H9 (cell line): ENCODE measurements at regions not wholly inside any gene's neighbourhood (a gene's known extent, or its start where the extent isn't known, plus 50 kb on each side); places are given as distances from the start of the nearest gene placed in this dataset.
"Not testable (repeated sequence)": the region's sequence is repeated elsewhere in the genome, so short reads cannot be mapped to it uniquely, and the experiment has no call there.

ENCODE experiments used
- DNase-seq: peaks from one replicate; pipeline ENCODE4 v3.0.0-alpha.2; 2017
- H2AFZ ChIP-seq: one replicate; pipeline ENCODE4 v1.6.1; 2013; ENCODE audit warnings: mild to moderate bottlenecking, low read length, control low read depth, moderate library complexity
- H2AK5ac ChIP-seq: 2 replicates; pipeline ENCODE4 v1.6.1; 2013; ENCODE audit warnings: low read length, control low read depth, mixed read lengths; ENCODE audit not compliant: insufficient read length
- H2BK120ac ChIP-seq: one replicate; pipeline ENCODE4 v1.6.1; 2013; ENCODE audit warnings: low read depth, mild to moderate bottlenecking, low read length, control low read depth, inconsistent platforms; ENCODE audit not compliant: poor library complexity, severe bottlenecking
- H2BK12ac ChIP-seq: 2 replicates; pipeline ENCODE4 v1.6.1; 2013; ENCODE audit warnings: low read length, control low read depth, mixed read lengths, low read depth; ENCODE audit not compliant: insufficient read length
- H2BK15ac ChIP-seq: 2 replicates; pipeline ENCODE4 v1.6.1; 2013; ENCODE audit warnings: low read depth, low read length, control low read depth
- H2BK20ac ChIP-seq: one replicate; pipeline ENCODE4 v1.6.1; 2013; ENCODE audit warnings: low read depth, mild to moderate bottlenecking, low read length, control low read depth, inconsistent platforms; ENCODE audit not compliant: poor library complexity, severe bottlenecking
- H2BK5ac ChIP-seq: 2 replicates; pipeline ENCODE4 v1.6.1; 2013; ENCODE audit warnings: low read length, control low read depth, mixed read lengths; ENCODE audit not compliant: insufficient read length
- H3K14ac ChIP-seq: 2 replicates; pipeline ENCODE4 v1.6.1; 2013; ENCODE audit warnings: low read length, control low read depth; ENCODE audit not compliant: insufficient read depth
- H3K18ac ChIP-seq: 2 replicates; pipeline ENCODE4 v1.6.1; 2013; ENCODE audit warnings: low read depth, mild to moderate bottlenecking, mixed read lengths, low read length, control low read depth; ENCODE audit not compliant: insufficient read length
- H3K23ac ChIP-seq: 2 replicates; pipeline ENCODE4 v1.6.1; 2013; ENCODE audit warnings: low read length, control low read depth, mixed read lengths, low read depth; ENCODE audit not compliant: insufficient read length
- H3K23me2 ChIP-seq: 2 replicates; pipeline ENCODE4 v1.6.1; 2013; ENCODE audit warnings: low read depth, mild to moderate bottlenecking, mixed read lengths, low read length, control low read depth; ENCODE audit not compliant: insufficient read length, poor library complexity, severe bottlenecking
- H3K27ac ChIP-seq: 2 replicates; pipeline ENCODE4 v1.5.1; 2013; ENCODE audit warnings: low read length, control low read depth, mixed read lengths, low read depth; ENCODE audit not compliant: insufficient read length
- H3K27me3 ChIP-seq: 2 replicates; pipeline ENCODE4 v1.6.1; 2013; ENCODE audit warnings: low read length, control low read depth, inconsistent platforms; ENCODE audit not compliant: insufficient read depth
- H3K4ac ChIP-seq: 2 replicates; pipeline ENCODE4 v1.6.1; 2013; ENCODE audit warnings: low read depth, mild to moderate bottlenecking, control low read depth, inconsistent platforms, low read length, moderate library complexity
- H3K4me1 ChIP-seq: 2 replicates; pipeline ENCODE4 v1.6.1; 2013; ENCODE audit warnings: low read length, control low read depth, inconsistent platforms; ENCODE audit not compliant: insufficient read depth
- H3K4me2 ChIP-seq: 2 replicates; pipeline ENCODE4 v1.6.1; 2013; ENCODE audit warnings: low read length, control low read depth, mixed read lengths; ENCODE audit not compliant: insufficient read length, insufficient read depth
- H3K56ac ChIP-seq: 2 replicates; pipeline ENCODE4 v1.6.1; 2013; ENCODE audit warnings: low read depth, mild to moderate bottlenecking, mixed read lengths, low read length, control low read depth; ENCODE audit not compliant: insufficient read length
- H3K79me1 ChIP-seq: 2 replicates; pipeline ENCODE4 v1.6.1; 2013; ENCODE audit warnings: low read depth, mild to moderate bottlenecking, moderate library complexity, low read length, control low read depth, inconsistent platforms; ENCODE audit not compliant: insufficient read depth, poor library complexity, severe bottlenecking
- H3K79me2 ChIP-seq: 2 replicates; pipeline ENCODE4 v1.6.1; 2013; ENCODE audit warnings: low read length, control low read depth, inconsistent platforms; ENCODE audit not compliant: insufficient read depth
- H3K9ac ChIP-seq: 2 replicates; pipeline ENCODE4 v1.6.1; 2013; ENCODE audit warnings: low read length, control low read depth, mixed read lengths; ENCODE audit not compliant: insufficient read length; ENCODE audit errors: extremely low read depth
- H3K9me3 ChIP-seq: one replicate; pipeline ENCODE4 v1.6.1; 2013; ENCODE audit warnings: low read depth, low read length, inconsistent platforms; ENCODE audit not compliant: control insufficient read depth
- H3T11ph ChIP-seq: one replicate; pipeline ENCODE4 v1.6.1; 2013; ENCODE audit warnings: mild to moderate bottlenecking, low read length, control low read depth, inconsistent platforms
- H4K20me1 ChIP-seq: one replicate; pipeline ENCODE4 v1.6.1; 2013; ENCODE audit not compliant: control insufficient read depth, insufficient read length, insufficient read depth
- H4K5ac ChIP-seq: 2 replicates; pipeline ENCODE4 v1.6.1; 2013; ENCODE audit warnings: low read depth, mild to moderate bottlenecking, mixed read lengths, low read length, control low read depth; ENCODE audit not compliant: insufficient read length
- H4K8ac ChIP-seq: replicated peaks from 2 replicates; pipeline ENCODE4 v1.6.1; 2013; ENCODE audit warnings: low read length, control low read depth, mixed read lengths, low read depth; ENCODE audit not compliant: insufficient read length
- H4K91ac ChIP-seq: 2 replicates; pipeline ENCODE4 v1.6.1; 2013; ENCODE audit warnings: low read depth, mild to moderate bottlenecking, moderate library complexity, mixed read lengths, low read length, control low read depth; ENCODE audit not compliant: insufficient read length
- H3K27ac Mint-ChIP-seq, 3 experiments: 2 replicates in 2 of 3; 3 replicates in 1 of 3; pipeline ENCODE4 v1.8.0; 2020 to 2021; ENCODE audit warnings: mixed read lengths in 3 of 3, mild to moderate bottlenecking in 1 of 3, moderate library complexity in 1 of 3
- H3K27me3 Mint-ChIP-seq: 2 replicates; pipeline ENCODE4 v1.8.0; 2021; ENCODE audit warnings: low read depth, mild to moderate bottlenecking, moderate library complexity, mixed read lengths
- H3K36me3 Mint-ChIP-seq, 3 experiments: 2 replicates in 2 of 3; 3 replicates in 1 of 3; pipeline ENCODE4 v1.8.0; 2020 to 2021; ENCODE audit warnings: low read depth in 3 of 3, mixed read lengths in 3 of 3; ENCODE audit not compliant: insufficient read depth in 1 of 3
- H3K4me1 Mint-ChIP-seq, 2 experiments: 2 replicates each; pipeline ENCODE4 v1.8.0; 2020; ENCODE audit warnings: mixed read lengths in 2 of 2
- H3K4me3 Mint-ChIP-seq, 2 experiments: 2 replicates in 1 of 2; 3 replicates in 1 of 2; pipeline ENCODE4 v1.8.0; 2020 to 2021; ENCODE audit warnings: mild to moderate bottlenecking in 2 of 2, mixed read lengths in 2 of 2, moderate library complexity in 1 of 2
- H3K9me3 Mint-ChIP-seq, 2 experiments: 2 replicates in 1 of 2; 3 replicates in 1 of 2; pipeline ENCODE4 v1.8.0; 2020; ENCODE audit warnings: mild to moderate bottlenecking in 2 of 2, mixed read lengths in 2 of 2, moderate library complexity in 1 of 2
- WGBS: extraction: QIAGEN DNeasy Blood & Tissue Kit; methylation state at CpG from one replicate; pipeline ENCODE4 v1.1.7; 2013; ENCODE audit warnings: missing lambda C conversion rate, low lambda C conversion rate, mixed read lengths; ENCODE audit not compliant: insufficient read length; ENCODE audit errors: extremely low coverage; 5-methylcytosine and 5-hydroxymethylcytosine counted together
- TF ChIP-seq, protein P1 (sequence below): fragments of 200-600 bp; sonication (generic); conservative IDR thresholded peaks from 3 replicates; pipeline ENCODE4 v1.8.0; 2021; ENCODE audit warnings: antibody characterized with exemption, mild to moderate bottlenecking

GRCh38 chr1:71292203-71292602 lies 211.4 kb upstream of the ZRANB2 start:
- no peak overlapping the region for H3K14ac ChIP-seq
- H4K8ac ChIP-seq: no peak overlapping the region
- DNase-seq: no peak
- H3K27me3 ChIP-seq: no peaks in the 10 kb centered on the region
- no peak overlapping the region for H3K18ac ChIP-seq
- no peak overlapping the region for H3K23ac ChIP-seq
- H3K27ac Mint-ChIP-seq: no peak overlapping the region
- no peak overlapping the region for H3K4ac ChIP-seq
- no peak overlapping the region for H2BK15ac ChIP-seq
- H2BK120ac ChIP-seq: no peak overlapping the region
- H3K56ac ChIP-seq: no peak overlapping the region
- no peak overlapping the region for H2BK12ac ChIP-seq
- H3K27ac ChIP-seq: no peak overlapping the region
- no peak overlapping the region for H3K4me3 Mint-ChIP-seq
- H3K27me3 Mint-ChIP-seq: no peaks in the 10 kb centered on the region
- no peak overlapping the region for H2BK20ac ChIP-seq
- no peak overlapping the region for H4K91ac ChIP-seq
- H3K79me1 ChIP-seq: no peaks in the 10 kb centered on the region
- no peak overlapping the region for H3K9ac ChIP-seq
- H3K79me2 ChIP-seq: no peaks in the 10 kb centered on the region
- H3K9me3 Mint-ChIP-seq: peaks cover 0 to 16% of the 10 kb centered on the region in 2 experiments; a peak in 3 of 5 replicates
- H3K36me3 Mint-ChIP-seq: peaks cover 0 to 14% (median 2%) of the 10 kb centered on the region in 3 experiments; a peak in 4 of 7 replicates
- no peaks in the 10 kb centered on the region for H3K9me3 ChIP-seq
- H3K4me2 ChIP-seq: no peak overlapping the region
- H4K5ac ChIP-seq: no peak overlapping the region
- no CpG with 5 or more reads among the region's 2 CpGs for WGBS
- H2AK5ac ChIP-seq: no peak overlapping the region
- H4K20me1 ChIP-seq: no peaks in the 10 kb centered on the region
- TF ChIP-seq, protein P1, sequence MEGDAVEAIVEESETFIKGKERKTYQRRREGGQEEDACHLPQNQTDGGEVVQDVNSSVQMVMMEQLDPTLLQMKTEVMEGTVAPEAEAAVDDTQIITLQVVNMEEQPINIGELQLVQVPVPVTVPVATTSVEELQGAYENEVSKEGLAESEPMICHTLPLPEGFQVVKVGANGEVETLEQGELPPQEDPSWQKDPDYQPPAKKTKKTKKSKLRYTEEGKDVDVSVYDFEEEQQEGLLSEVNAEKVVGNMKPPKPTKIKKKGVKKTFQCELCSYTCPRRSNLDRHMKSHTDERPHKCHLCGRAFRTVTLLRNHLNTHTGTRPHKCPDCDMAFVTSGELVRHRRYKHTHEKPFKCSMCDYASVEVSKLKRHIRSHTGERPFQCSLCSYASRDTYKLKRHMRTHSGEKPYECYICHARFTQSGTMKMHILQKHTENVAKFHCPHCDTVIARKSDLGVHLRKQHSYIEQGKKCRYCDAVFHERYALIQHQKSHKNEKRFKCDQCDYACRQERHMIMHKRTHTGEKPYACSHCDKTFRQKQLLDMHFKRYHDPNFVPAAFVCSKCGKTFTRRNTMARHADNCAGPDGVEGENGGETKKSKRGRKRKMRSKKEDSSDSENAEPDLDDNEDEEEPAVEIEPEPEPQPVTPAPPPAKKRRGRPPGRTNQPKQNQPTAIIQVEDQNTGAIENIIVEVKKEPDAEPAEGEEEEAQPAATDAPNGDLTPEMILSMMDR: no peak
- peaks cover 3% of the 10 kb centered on the region in 2 experiments; a peak in 3 of 4 replicates for H3K4me1 Mint-ChIP-seq
- no peak overlapping the region for H2BK5ac ChIP-seq
- H3K4me1 ChIP-seq: no peaks in the 10 kb centered on the region
- H3T11ph ChIP-seq: no peak overlapping the region
- no peak overlapping the region for H2AFZ ChIP-seq
- no peaks in the 10 kb centered on the region for H3K23me2 ChIP-seq

- H3K27ac ChIP-seq, H2BK15ac ChIP-seq, H3K4ac ChIP-seq, H3K9me3 ChIP-seq, H2BK12ac ChIP-seq, H3K4me1 ChIP-seq, H3K23me2 ChIP-seq, DNase-seq, H3K4me1 Mint-ChIP-seq, H3K14ac ChIP-seq, H3K23ac ChIP-seq, H4K5ac ChIP-seq, H2BK20ac ChIP-seq, H2AK5ac ChIP-seq, H3K79me2 ChIP-seq, H3K4me2 ChIP-seq, H3K27me3 ChIP-seq, H4K8ac ChIP-seq, H3T11ph ChIP-seq, H3K4me3 Mint-ChIP-seq, H2BK120ac ChIP-seq, H3K79me1 ChIP-seq, H4K20me1 ChIP-seq, H3K27ac Mint-ChIP-seq, H2AFZ ChIP-seq, H3K9ac ChIP-seq, H3K27me3 Mint-ChIP-seq, H4K91ac ChIP-seq, H3K56ac ChIP-seq, H2BK5ac ChIP-seq, H3K18ac ChIP-seq: not testable (repeated sequence)
- no CpG with 5 or more reads among the region's 6 CpGs for WGBS
- H3K9me3 Mint-ChIP-seq: peaks cover 0 to 16% of the 10 kb centered on the region in 2 experiments; a peak in 3 of 5 replicates
- peaks cover 0 to 14% (median 2%) of the 10 kb centered on the region in 3 experiments; a peak in 4 of 7 replicates for H3K36me3 Mint-ChIP-seq
Measured at GRCh38 chr1:71290506-71291237, 209.8 kb upstream of the ZRANB2 start.
